ENCODE measurements at regions not wholly inside any gene's neighbourhood (a gene's known extent, or its start where the extent isn't known, plus 50 kb on each side); places are given as distances from the start of the nearest gene placed in this dataset.

- Histone ChIP-seq H3K4me1 (replicated peaks; ENCODE audit: insufficient read depth) (no peaks in the 10 kb centered on the region), H3K9me2 (ENCODE audit: insufficient read depth) (no peaks in the 10 kb centered on the region), H3K79me2 (ENCODE audit: low read depth) (no peaks in the 10 kb centered on the region), H3F3A (ENCODE audit: insufficient read depth, low read depth) (no peaks in the 10 kb centered on the region), H3K27me3 (ENCODE audit: insufficient read depth, low read depth) (peaks cover 10% of the 10 kb centered on the region), H3K4me2 (no peak overlapping the region), H2AFZ (no peak overlapping the region), H3K36me3 (ENCODE audit: low read depth) (no peaks in the 10 kb centered on the region), H3K9me3 (ENCODE audit: insufficient read depth, low read depth) (no peaks in the 10 kb centered on the region), H3K27ac (no peak overlapping the region), H4K20me1 (ENCODE audit: insufficient read depth) (no peaks in the 10 kb centered on the region), H3K4me3 (no peak overlapping the region)
- DNase-seq = no peak
- ChIA-PET POLR2A (ENCODE audit: unreplicated experiment) (no interaction called here), CTCF (no interaction called here)
- no TSS peak for BruUV-seq (replicated peaks)
- TF ChIP-seq EZH2 (IDR thresholded peaks at IDR 0.05; ENCODE audit: low read depth) = no peak
- no peak for TF ChIP-seq CTCF (conservative IDR thresholded peaks at IDR 0.05)
- intact Hi-C loops (cut with micrococcal nuclease; ENCODE audit: unreplicated experiment) = no loop called here
Measured at GRCh38 chr9:33645706-33646105, 121.7 kb downstream of the ANKRD18B start.

- Histone ChIP-seq H3K36me3 (ENCODE audit: low read depth) (no peaks in the 10 kb centered on the region), H2AFZ (no peak overlapping the region), H3K4me3 (no peak overlapping the region), H3K9me2 (ENCODE audit: insufficient read depth) (no peaks in the 10 kb centered on the region), H3K27ac (no peak overlapping the region), H4K20me1 (ENCODE audit: insufficient read depth) (no peaks in the 10 kb centered on the region), H3K79me2 (ENCODE audit: low read depth) (no peaks in the 10 kb centered on the region), H3K9me3 (ENCODE audit: insufficient read depth, low read depth) (no peaks in the 10 kb centered on the region), H3K4me1 (replicated peaks; ENCODE audit: insufficient read depth) (no peaks in the 10 kb centered on the region), H3F3A (ENCODE audit: insufficient read depth, low read depth) (no peaks in the 10 kb centered on the region), H3K4me2 (no peak overlapping the region), H3K27me3 (ENCODE audit: insufficient read depth, low read depth) (peaks cover 33% of the 10 kb centered on the region)
- TF ChIP-seq EZH2 (IDR thresholded peaks at IDR 0.05; ENCODE audit: low read depth) (no peak), CTCF (conservative IDR thresholded peaks at IDR 0.05) (no peak)
- no TSS peak for BruUV-seq (replicated peaks)
- intact Hi-C loops (cut with micrococcal nuclease; ENCODE audit: unreplicated experiment) = no loop called here
- ChIA-PET POLR2A (ENCODE audit: unreplicated experiment) (no interaction called here), CTCF (no interaction called here)
- DNase-seq = no peak
Measured at GRCh38 chr9:33649463-33649862, 125.4 kb downstream of the ANKRD18B start.

- ChIA-PET CTCF (interaction anchor here (0.6 kb wide), 1 partner anchor 597 kb away, joined by 3 read pairs; no protein-coding TSS in a partner anchor), POLR2A (ENCODE audit: unreplicated experiment) (no interaction called here)
Measured at GRCh38 chr9:33651125-33651524, 127.1 kb downstream of the ANKRD18B start.

More at GRCh38 chr9:33651125-33651524, 127.1 kb downstream of the ANKRD18B start:
- no peak overlapping the region for H2AFZ ChIP-seq
- no peaks in the 10 kb centered on the region for H3K36me3 ChIP-seq (ENCODE audit: low read depth)
- peaks cover 42% of the 10 kb centered on the region for H3K27me3 ChIP-seq (ENCODE audit: insufficient read depth, low read depth)
- intact Hi-C loops (cut with micrococcal nuclease; ENCODE audit: unreplicated experiment) = no loop called here
- H3K9me2 ChIP-seq (ENCODE audit: insufficient read depth) = no peaks in the 10 kb centered on the region
- TF ChIP-seq CTCF (conservative IDR thresholded peaks at IDR 0.05) (no peak), EZH2 (IDR thresholded peaks at IDR 0.05; ENCODE audit: low read depth) (no peak)
- no peaks in the 10 kb centered on the region for H3K4me1 ChIP-seq (replicated peaks; ENCODE audit: insufficient read depth)
- no peak overlapping the region for H3K4me2 ChIP-seq
- DNase-seq = no peak
- H3K9me3 ChIP-seq (ENCODE audit: insufficient read depth, low read depth) = no peaks in the 10 kb centered on the region
- no peaks in the 10 kb centered on the region for H4K20me1 ChIP-seq (ENCODE audit: insufficient read depth)
- H3K79me2 ChIP-seq (ENCODE audit: low read depth) = no peaks in the 10 kb centered on the region
- no TSS peak for BruUV-seq (replicated peaks)
- H3F3A ChIP-seq (ENCODE audit: insufficient read depth, low read depth) = no peaks in the 10 kb centered on the region
- no peak overlapping the region for H3K4me3 ChIP-seq
- H3K27ac ChIP-seq = no peak overlapping the region
